WI38 (cell line): ENCODE measurements at regions not wholly inside any gene's neighbourhood (a gene's known extent, or its start where the extent isn't known, plus 50 kb on each side); places are given as distances from the start of the nearest gene placed in this dataset.

Experiments
- H3K4me3 ChIP-seq: 2 replicates; pipeline ENCODE4 v1.5.1; 2011; ENCODE audit warnings: low read depth, mild to moderate bottlenecking, control low read depth, low read length
- TF ChIP-seq, protein P1 (sequence below): IDR thresholded peaks from 2 replicates; pipeline ENCODE4 v1.5.1; 2012; ENCODE audit warnings: low read depth, mild to moderate bottlenecking, control low read depth, low read length

DNA sequence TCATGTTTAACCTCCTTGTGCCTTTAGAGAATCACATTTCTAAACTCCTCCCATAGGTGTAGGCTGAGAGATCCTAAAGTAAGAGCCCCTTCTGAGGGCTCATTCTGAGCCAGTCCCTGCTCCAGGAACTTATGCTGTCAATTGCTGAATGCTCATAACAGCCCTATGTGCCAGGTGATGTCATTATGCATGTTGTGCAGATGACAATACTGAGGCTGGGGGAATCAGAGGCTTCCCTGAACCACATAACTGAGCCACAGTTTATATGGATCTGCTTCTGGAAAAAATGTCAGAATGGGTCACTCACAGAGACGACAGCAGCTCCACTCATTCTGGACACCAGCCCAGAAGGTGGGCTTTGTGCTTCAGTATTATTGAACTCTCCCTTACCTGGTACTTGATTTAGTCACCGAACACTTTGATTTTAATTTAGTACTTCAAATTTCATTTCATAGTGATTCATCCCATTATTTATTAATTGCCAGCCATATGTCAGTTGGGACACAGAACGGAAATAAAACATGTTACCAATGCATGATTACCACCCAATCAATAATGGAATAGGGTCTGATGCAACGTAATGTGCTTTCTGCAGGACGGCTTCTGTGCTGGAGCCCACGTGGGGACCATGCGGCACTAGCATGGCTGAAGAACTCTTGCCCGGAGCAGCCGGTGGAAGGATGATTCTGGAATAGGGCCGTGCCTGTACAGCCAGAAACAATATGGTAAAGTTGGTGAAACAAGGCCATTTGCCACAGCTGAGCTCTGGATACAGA, 406.3 kb downstream of the IRX1 start:
- TF ChIP-seq, protein P1, sequence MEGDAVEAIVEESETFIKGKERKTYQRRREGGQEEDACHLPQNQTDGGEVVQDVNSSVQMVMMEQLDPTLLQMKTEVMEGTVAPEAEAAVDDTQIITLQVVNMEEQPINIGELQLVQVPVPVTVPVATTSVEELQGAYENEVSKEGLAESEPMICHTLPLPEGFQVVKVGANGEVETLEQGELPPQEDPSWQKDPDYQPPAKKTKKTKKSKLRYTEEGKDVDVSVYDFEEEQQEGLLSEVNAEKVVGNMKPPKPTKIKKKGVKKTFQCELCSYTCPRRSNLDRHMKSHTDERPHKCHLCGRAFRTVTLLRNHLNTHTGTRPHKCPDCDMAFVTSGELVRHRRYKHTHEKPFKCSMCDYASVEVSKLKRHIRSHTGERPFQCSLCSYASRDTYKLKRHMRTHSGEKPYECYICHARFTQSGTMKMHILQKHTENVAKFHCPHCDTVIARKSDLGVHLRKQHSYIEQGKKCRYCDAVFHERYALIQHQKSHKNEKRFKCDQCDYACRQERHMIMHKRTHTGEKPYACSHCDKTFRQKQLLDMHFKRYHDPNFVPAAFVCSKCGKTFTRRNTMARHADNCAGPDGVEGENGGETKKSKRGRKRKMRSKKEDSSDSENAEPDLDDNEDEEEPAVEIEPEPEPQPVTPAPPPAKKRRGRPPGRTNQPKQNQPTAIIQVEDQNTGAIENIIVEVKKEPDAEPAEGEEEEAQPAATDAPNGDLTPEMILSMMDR, result no peak
- no peak overlapping the region for H3K4me3 ChIP-seq

DNA sequence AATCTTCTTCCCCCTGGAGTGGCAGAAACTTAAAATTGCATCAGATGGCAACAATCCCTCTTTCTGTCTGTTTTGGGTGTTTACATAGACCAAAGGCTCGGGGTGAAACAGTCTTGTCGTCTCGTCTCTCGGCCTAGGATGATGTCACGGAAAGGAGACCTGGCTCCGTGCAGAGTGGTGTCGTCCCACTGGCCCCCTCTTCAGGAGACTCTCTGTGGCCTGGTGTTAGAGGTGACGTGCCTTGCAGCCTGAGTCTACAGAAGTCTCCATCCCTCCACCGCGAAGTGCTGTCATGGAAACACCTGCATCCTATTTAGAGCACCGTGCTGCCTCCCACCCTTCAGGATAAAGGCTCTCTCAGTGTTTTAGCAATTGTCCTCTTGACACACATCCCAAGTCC, 409.7 kb downstream of the IRX1 start:
- no peak overlapping the region for H3K4me3 ChIP-seq
- TF ChIP-seq, protein P1, result no peak

DNA sequence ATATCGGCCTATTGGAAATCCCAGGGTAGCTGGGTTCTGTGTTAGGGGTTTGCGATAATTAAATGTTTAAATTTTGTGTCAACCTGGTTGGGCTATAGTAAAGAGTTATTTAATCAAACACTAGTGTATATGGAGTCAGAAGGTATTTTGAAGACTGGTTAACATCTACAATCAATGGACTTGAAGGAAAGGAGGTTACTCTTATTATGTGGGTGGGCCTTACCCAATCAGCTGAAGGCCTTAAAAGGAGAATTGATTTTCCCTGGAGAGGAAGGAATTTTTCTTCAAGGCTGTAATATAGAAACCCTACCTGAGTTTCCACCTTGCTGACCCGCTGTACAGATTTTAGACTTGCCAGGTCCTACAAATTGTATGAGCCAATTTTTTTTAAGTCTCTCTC, 411.4 kb downstream of the IRX1 start:
- TF ChIP-seq, protein P1, result no peak

DNA sequence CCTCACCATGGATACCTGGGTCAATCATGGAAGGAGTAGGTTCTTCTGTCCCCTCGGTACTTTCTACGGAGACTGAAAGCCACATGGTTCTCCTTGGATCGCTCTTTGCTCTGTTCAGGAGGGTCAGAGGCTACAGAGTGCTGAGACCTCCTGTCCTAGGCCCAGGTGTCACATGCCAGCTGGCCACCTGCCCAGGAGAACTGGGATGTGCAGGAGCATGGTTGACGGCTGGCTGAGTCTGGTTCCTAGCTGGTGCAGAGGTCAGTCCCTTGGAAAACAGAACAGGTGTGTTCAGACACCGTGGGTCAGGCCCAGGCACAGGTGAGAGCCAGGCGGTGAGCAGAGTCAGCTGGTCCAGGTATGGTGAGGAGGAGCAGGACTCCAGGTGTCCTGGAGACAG, 416.3 kb downstream of the IRX1 start:
- TF ChIP-seq, protein P1, result no peak
- H3K4me3 ChIP-seq, result no peak overlapping the region

More for the DNA sequence above, 411.4 kb downstream of the IRX1 start:
- no peak overlapping the region for H3K4me3 ChIP-seq

DNA sequence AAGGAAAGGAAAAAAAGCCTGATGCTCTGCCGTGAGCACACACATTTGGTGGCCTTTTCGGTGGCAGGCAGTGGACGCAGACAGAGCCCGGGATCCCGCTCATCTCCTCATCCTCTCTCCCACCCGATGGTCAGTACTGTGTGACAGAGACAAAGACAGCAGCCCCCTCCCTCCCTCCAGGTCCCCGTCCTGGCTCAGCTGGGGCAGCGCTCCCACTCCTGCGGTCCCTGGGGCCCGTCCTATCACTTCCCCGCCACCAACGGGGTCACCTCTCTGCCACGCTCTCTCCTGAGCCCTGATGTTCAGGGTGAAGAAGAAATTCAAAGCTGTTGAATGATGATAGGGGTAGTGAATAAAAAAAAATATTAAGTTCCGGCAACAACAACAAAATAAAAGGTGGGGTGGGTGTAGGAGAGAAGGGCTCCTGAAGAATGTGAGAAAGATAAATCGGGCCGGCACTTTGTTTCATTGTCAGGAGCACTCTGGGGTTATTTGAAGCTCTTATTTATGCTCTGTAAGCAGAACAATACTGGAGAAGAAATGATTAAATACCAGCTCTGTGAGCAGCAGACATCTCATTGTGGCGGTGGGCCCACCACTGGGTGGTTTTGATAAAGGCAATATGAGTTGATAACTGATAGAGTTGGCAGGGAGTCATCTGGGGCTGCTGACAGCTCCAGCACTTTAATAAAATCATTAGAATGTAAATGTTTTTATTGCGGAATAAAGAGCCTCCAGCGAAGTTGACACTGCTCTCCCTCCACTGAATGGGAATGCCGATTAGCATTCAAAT, 417.7 kb downstream of the IRX1 start:
- TF ChIP-seq, protein P1, result no peak

DNA sequence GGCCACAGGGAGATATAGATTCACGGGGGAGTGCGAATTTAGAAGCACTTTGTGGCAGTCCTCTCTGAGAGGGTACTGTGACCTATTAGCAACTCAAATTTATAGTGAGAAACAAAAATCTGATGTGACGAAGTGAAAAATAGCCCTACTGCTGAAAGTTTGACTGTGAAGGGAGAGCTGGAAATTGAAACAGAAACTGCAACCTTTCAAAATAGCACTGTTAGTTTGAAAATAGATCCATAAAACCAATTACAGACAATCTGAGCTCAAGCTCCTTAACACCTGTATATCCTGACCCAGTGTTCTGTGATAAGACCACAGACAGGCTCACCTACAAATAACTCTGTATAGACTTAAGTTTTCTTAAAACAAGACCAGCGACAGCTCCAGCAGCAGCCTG, 420.1 kb downstream of the IRX1 start:
- TF ChIP-seq, protein P1, result no peak
- no peak overlapping the region for H3K4me3 ChIP-seq

More for the DNA sequence above, 417.7 kb downstream of the IRX1 start:
- no peak overlapping the region for H3K4me3 ChIP-seq

DNA sequence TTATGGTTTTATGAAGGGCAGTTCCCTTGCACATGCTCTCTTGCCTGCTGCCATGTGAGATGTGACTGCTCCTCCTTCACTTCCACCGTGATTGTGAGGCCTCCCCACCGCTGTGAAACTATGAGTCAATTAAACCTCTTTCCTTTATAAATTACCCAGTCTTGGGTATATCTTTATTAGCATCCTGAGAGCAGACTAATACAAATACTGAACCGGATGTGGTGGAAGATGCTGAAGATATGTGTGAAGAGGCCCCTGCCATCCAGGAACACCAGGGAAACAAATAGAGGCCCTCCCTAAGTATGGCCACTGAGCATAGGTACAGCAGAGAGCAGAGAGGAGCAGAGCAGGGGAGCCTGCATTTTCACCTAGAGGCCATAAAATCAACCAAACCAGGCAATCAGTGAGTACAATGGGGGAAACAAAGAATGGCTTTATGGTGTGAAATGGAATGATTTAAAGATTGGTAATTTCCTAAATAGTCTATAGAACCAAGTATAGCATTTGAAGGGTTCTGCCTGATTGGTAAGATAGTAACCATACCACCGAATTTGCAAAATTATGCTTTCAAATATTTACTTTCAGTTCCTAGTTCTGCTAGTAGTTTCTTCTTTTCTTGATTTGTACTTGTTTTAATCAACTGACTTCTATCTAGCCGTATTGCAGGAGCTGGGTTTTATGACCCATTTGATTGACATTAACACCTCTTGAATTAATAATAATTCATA, 421.6 kb downstream of the IRX1 start:
- H3K4me3 ChIP-seq, result no peak overlapping the region
- TF ChIP-seq, protein P1, result no peak
